Mesendoderm (in vitro differentiated cells): ENCODE measurements at regions not wholly inside any gene's neighbourhood (a gene's known extent, or its start where the extent isn't known, plus 50 kb on each side); places are given as distances from the start of the nearest gene placed in this dataset.
"Not testable (repeated sequence)": the region's sequence is repeated elsewhere in the genome, so short reads cannot be mapped to it uniquely, and the experiment has no call there.

Experiments
- DNase-seq: peaks from one replicate; pipeline ENCODE4 v3.0.0; 2013
- H2AK5ac ChIP-seq: 2 replicates; pipeline ENCODE4 v1.6.1; 2013; ENCODE audit warnings: low read length, inconsistent platforms
- H2BK120ac ChIP-seq: 2 replicates; pipeline ENCODE4 v1.6.1; 2013; ENCODE audit warnings: low read depth, mild to moderate bottlenecking, low read length, moderate library complexity, mixed read lengths
- H2BK15ac ChIP-seq: replicated peaks from 2 replicates; pipeline ENCODE4 v1.6.1; 2013; ENCODE audit warnings: low read depth, mild to moderate bottlenecking, moderate library complexity
- H2BK5ac ChIP-seq: 2 replicates; pipeline ENCODE4 v1.6.1; 2013; ENCODE audit warnings: low read length, inconsistent platforms
- H3K18ac ChIP-seq: 2 replicates; pipeline ENCODE4 v1.6.1; 2013; ENCODE audit warnings: mild to moderate bottlenecking, low read length, mixed read lengths
- H3K23ac ChIP-seq: one replicate; pipeline ENCODE4 v1.6.1; 2013; ENCODE audit warnings: low read length
- H3K27ac ChIP-seq: 2 replicates; pipeline ENCODE4 v1.5.1; 2013; ENCODE audit warnings: low read depth, mild to moderate bottlenecking, inconsistent platforms, low read length, moderate library complexity
- H3K27me3 ChIP-seq: 2 replicates; pipeline ENCODE4 v1.6.1; 2013; ENCODE audit warnings: low read length, control low read depth, mild to moderate bottlenecking, inconsistent platforms; ENCODE audit not compliant: insufficient read depth, poor library complexity
- H3K36me3 ChIP-seq: 2 replicates; pipeline ENCODE4 v1.6.1; 2013; ENCODE audit warnings: low read length, inconsistent platforms; ENCODE audit not compliant: control insufficient read depth, insufficient read depth
- H3K4ac ChIP-seq: one replicate; pipeline ENCODE4 v1.6.1; 2013; ENCODE audit warnings: low read depth, mild to moderate bottlenecking, low read length, moderate library complexity
- H3K4me1 ChIP-seq: 2 replicates; pipeline ENCODE4 v1.6.1; 2013; ENCODE audit warnings: low read depth, low read length, inconsistent platforms; ENCODE audit not compliant: control insufficient read depth
- H3K4me2 ChIP-seq: 2 replicates; pipeline ENCODE4 v1.6.1; 2013; ENCODE audit warnings: low read length
- H3K4me3 ChIP-seq: 2 replicates; pipeline ENCODE4 v1.5.1; 2013; ENCODE audit warnings: mild to moderate bottlenecking, low read length
- H3K56ac ChIP-seq: one replicate; pipeline ENCODE4 v1.6.1; 2013; ENCODE audit warnings: low read length
- H3K79me1 ChIP-seq: 2 replicates; pipeline ENCODE4 v1.6.1; 2013; ENCODE audit warnings: low read length, inconsistent platforms
- H3K79me2 ChIP-seq: 2 replicates; pipeline ENCODE4 v1.6.1; 2013; ENCODE audit warnings: mild to moderate bottlenecking, low read length; ENCODE audit not compliant: control insufficient read depth, insufficient read depth
- H3K9ac ChIP-seq: 2 replicates; pipeline ENCODE4 v1.6.1; 2013; ENCODE audit warnings: low read length, inconsistent platforms
- H4K5ac ChIP-seq: one replicate; pipeline ENCODE4 v1.6.1; 2013; ENCODE audit warnings: low read length
- H4K8ac ChIP-seq: one replicate; pipeline ENCODE4 v1.6.1; 2013; ENCODE audit warnings: low read depth, mild to moderate bottlenecking, control low read depth, low read length, moderate library complexity
- WGBS: extraction: QIAGEN DNeasy Blood & Tissue Kit; methylation state at CpG from one replicate; pipeline ENCODE4 v1.1.7; 2013; ENCODE audit warnings: low lambda C conversion rate, missing lambda C conversion rate; ENCODE audit not compliant: insufficient coverage; ENCODE audit errors: extremely low coverage; 5-methylcytosine and 5-hydroxymethylcytosine counted together

GRCh38 chr22:23499845-23500500, 80.1 kb downstream of the IGLL1 start:
- Histone ChIP-seq H3K79me2 (no peaks in the 10 kb centered on the region), H4K5ac (no peak overlapping the region), H3K4me2 (no peak overlapping the region), H3K4me1 (peaks cover 7% of the 10 kb centered on the region), H2AK5ac (peak overlapping the region; percentile 31), H2BK120ac (no peak overlapping the region), H3K56ac (peak overlapping the region; percentile 68), H3K4me3 (no peak overlapping the region), H3K36me3 (no peaks in the 10 kb centered on the region), H3K4ac (no peak overlapping the region), H3K23ac (no peak overlapping the region), H3K27me3 (no peaks in the 10 kb centered on the region), H4K8ac (no peak overlapping the region), H3K18ac (no peak overlapping the region), H3K79me1 (no peaks in the 10 kb centered on the region), H2BK5ac (no peak overlapping the region), H3K9ac (no peak overlapping the region), H2BK15ac (no peak overlapping the region), H3K27ac (no peak overlapping the region)
- no CpG with 5 or more reads among the region's 8 CpGs for WGBS
- no peak for DNase-seq

GRCh38 chr22:23498811-23499798, 81.0 kb downstream of the IGLL1 start:
- Histone ChIP-seq H3K79me2 (no peaks in the 10 kb centered on the region), H3K9ac (no peak overlapping the region), H3K4me2 (no peak overlapping the region), H3K79me1 (no peaks in the 10 kb centered on the region), H2BK120ac (no peak overlapping the region), H3K56ac (peak overlapping the region; percentile 68), H3K36me3 (no peaks in the 10 kb centered on the region), H2BK5ac (no peak overlapping the region), H2BK15ac (no peak overlapping the region), H3K4me3 (no peak overlapping the region), H3K23ac (no peak overlapping the region), H3K4ac (no peak overlapping the region), H3K27ac (no peak overlapping the region), H3K4me1 (peaks cover 7% of the 10 kb centered on the region), H3K27me3 (no peaks in the 10 kb centered on the region), H4K5ac (no peak overlapping the region), H3K18ac (no peak overlapping the region), H4K8ac (no peak overlapping the region), H2AK5ac (peak overlapping the region; percentile 74)
- WGBS = no CpG with 5 or more reads among the region's 22 CpGs
- DNase-seq = no peak

GRCh38 chr22:23497889-23498288, 82.2 kb downstream of the IGLL1 start:
- H3K4me2 ChIP-seq, H4K5ac ChIP-seq, H2AK5ac ChIP-seq, H3K9ac ChIP-seq, H3K79me1 ChIP-seq, H3K18ac ChIP-seq, H3K79me2 ChIP-seq, H3K36me3 ChIP-seq, H3K4ac ChIP-seq, H2BK5ac ChIP-seq, H3K27me3 ChIP-seq, H3K4me3 ChIP-seq, H3K4me1 ChIP-seq, H2BK120ac ChIP-seq, DNase-seq, H3K27ac ChIP-seq, H4K8ac ChIP-seq, H2BK15ac ChIP-seq, H3K23ac ChIP-seq: not testable (repeated sequence)
- no CpG with 5 or more reads among the region's 6 CpGs for WGBS
- H3K56ac ChIP-seq = peak overlapping the region; percentile 34

- Histone ChIP-seq H3K27ac (no peak overlapping the region), H3K4ac (no peak overlapping the region), H2AK5ac (no peak overlapping the region), H4K8ac (no peak overlapping the region), H3K23ac (no peak overlapping the region), H3K4me3 (no peak overlapping the region), H3K9ac (no peak overlapping the region), H3K79me2 (no peaks in the 10 kb centered on the region), H2BK5ac (no peak overlapping the region), H4K5ac (no peak overlapping the region), H3K4me1 (peaks cover 7% of the 10 kb centered on the region), H3K27me3 (no peaks in the 10 kb centered on the region), H3K36me3 (no peaks in the 10 kb centered on the region), H3K4me2 (no peak overlapping the region), H3K79me1 (no peaks in the 10 kb centered on the region), H2BK15ac (no peak overlapping the region), H2BK120ac (no peak overlapping the region), H3K56ac (no peak overlapping the region), H3K18ac (no peak overlapping the region)
- whole genome bisulfite sequencing = no CpG with 5 or more reads among the region's 6 CpGs
- no peak for DNase-seq
Observed at GRCh38 chr22:23497016-23497885, 82.8 kb downstream of the IGLL1 start.

GRCh38 chr22:23496445-23496833, 83.7 kb downstream of the IGLL1 start:
- no peak overlapping the region for H3K4ac ChIP-seq
- no peak overlapping the region for H4K5ac ChIP-seq
- no peaks in the 10 kb centered on the region for H3K79me2 ChIP-seq
- H4K8ac ChIP-seq = no peak overlapping the region
- no peaks in the 10 kb centered on the region for H3K36me3 ChIP-seq
- H3K56ac ChIP-seq = peak overlapping the region; percentile 17
- no peaks in the 10 kb centered on the region for H3K79me1 ChIP-seq
- no peak overlapping the region for H3K9ac ChIP-seq
- H2AK5ac ChIP-seq = peak overlapping the region; percentile 11
- no peaks in the 10 kb centered on the region for H3K27me3 ChIP-seq
- H3K4me1 ChIP-seq = peaks cover 6% of the 10 kb centered on the region
- no CpG with 5 or more reads among the region's 3 CpGs for WGBS
- no peak overlapping the region for H2BK5ac ChIP-seq
- H2BK120ac ChIP-seq = no peak overlapping the region
- H3K4me3 ChIP-seq = no peak overlapping the region
- H3K18ac ChIP-seq = peak overlapping the region; percentile 2
- no peak overlapping the region for H3K23ac ChIP-seq
- no peak overlapping the region for H3K27ac ChIP-seq
- DNase-seq = no peak
- H3K4me2 ChIP-seq = no peak overlapping the region
- H2BK15ac ChIP-seq = no peak overlapping the region
